SK-N-SH (cell line): ENCODE measurements at regions not wholly inside any gene's neighbourhood (a gene's known extent, or its start where the extent isn't known, plus 50 kb on each side); places are given as distances from the start of the nearest gene placed in this dataset.

ENCODE experiments used
- EP300 ChIP-seq, 2 experiments: IDR thresholded peaks; 2 replicates each; pipeline versions ENCODE4 v1.4.0 to v1.6.1; 2012; ENCODE audit warnings: borderline replicate concordance in 1 of 2, low read depth in 1 of 2, low read length in 1 of 2
- IRF3 ChIP-seq: fragments of 150-350 bp; IDR thresholded peaks from 2 replicates; pipeline ENCODE4 v1.6.1; 2016; ENCODE audit warnings: mild to moderate bottlenecking, low read depth, low read length
- RFX5 ChIP-seq: IDR thresholded peaks from 2 replicates; pipeline ENCODE4 v1.6.1; 2012; ENCODE audit warnings: mild to moderate bottlenecking, improper control_type of control experiment, low read length
- TEAD4 ChIP-seq: IDR thresholded peaks from 2 replicates; pipeline ENCODE4 v1.4.0; 2012; ENCODE audit warnings: mild to moderate bottlenecking, borderline replicate concordance; ENCODE audit not compliant: insufficient read depth
- TF ChIP-seq, protein P1 (sequence below): fragments of 200-600 bp; sonication (generic); IDR thresholded peaks from 2 replicates; pipeline ENCODE4 v1.6.1; 2017; ENCODE audit warnings: antibody characterized with exemption, mild to moderate bottlenecking, moderate library complexity
- TF ChIP-seq, protein P2 (sequence below): IDR thresholded peaks from 2 replicates; pipeline ENCODE4 v1.6.1; 2012; ENCODE audit warnings: mild to moderate bottlenecking, low read depth, low read length, moderate library complexity

DNA sequence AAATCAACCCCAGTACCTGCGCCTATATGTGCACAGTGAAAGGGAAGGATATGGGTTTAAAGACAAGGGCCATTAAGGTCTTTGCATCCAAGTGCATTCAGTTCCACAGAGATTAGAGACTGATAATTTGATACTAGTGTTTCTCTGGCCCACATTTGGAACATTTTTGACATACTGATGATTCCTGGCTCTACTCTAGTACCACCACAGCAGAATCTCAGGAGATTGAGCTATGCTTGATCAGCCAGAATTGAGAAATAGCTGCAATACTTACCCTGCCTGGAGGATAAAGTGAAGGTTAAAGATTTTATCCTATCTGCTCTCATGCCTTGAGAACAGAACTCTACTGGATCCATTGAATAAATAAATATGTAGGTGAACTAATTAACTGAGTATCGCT lies 1267.8 kb downstream of the SUCLG1 start:
- TF ChIP-seq, protein P1, sequence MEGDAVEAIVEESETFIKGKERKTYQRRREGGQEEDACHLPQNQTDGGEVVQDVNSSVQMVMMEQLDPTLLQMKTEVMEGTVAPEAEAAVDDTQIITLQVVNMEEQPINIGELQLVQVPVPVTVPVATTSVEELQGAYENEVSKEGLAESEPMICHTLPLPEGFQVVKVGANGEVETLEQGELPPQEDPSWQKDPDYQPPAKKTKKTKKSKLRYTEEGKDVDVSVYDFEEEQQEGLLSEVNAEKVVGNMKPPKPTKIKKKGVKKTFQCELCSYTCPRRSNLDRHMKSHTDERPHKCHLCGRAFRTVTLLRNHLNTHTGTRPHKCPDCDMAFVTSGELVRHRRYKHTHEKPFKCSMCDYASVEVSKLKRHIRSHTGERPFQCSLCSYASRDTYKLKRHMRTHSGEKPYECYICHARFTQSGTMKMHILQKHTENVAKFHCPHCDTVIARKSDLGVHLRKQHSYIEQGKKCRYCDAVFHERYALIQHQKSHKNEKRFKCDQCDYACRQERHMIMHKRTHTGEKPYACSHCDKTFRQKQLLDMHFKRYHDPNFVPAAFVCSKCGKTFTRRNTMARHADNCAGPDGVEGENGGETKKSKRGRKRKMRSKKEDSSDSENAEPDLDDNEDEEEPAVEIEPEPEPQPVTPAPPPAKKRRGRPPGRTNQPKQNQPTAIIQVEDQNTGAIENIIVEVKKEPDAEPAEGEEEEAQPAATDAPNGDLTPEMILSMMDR, result no peak
- no peak for TF ChIP-seq RFX5
- TF ChIP-seq, protein P2, sequence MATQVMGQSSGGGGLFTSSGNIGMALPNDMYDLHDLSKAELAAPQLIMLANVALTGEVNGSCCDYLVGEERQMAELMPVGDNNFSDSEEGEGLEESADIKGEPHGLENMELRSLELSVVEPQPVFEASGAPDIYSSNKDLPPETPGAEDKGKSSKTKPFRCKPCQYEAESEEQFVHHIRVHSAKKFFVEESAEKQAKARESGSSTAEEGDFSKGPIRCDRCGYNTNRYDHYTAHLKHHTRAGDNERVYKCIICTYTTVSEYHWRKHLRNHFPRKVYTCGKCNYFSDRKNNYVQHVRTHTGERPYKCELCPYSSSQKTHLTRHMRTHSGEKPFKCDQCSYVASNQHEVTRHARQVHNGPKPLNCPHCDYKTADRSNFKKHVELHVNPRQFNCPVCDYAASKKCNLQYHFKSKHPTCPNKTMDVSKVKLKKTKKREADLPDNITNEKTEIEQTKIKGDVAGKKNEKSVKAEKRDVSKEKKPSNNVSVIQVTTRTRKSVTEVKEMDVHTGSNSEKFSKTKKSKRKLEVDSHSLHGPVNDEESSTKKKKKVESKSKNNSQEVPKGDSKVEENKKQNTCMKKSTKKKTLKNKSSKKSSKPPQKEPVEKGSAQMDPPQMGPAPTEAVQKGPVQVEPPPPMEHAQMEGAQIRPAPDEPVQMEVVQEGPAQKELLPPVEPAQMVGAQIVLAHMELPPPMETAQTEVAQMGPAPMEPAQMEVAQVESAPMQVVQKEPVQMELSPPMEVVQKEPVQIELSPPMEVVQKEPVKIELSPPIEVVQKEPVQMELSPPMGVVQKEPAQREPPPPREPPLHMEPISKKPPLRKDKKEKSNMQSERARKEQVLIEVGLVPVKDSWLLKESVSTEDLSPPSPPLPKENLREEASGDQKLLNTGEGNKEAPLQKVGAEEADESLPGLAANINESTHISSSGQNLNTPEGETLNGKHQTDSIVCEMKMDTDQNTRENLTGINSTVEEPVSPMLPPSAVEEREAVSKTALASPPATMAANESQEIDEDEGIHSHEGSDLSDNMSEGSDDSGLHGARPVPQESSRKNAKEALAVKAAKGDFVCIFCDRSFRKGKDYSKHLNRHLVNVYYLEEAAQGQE, result no peak
- TF ChIP-seq IRF3, result no peak
- no peak for TF ChIP-seq TEAD4
- TF ChIP-seq EP300 (IDR thresholded peaks at IDR 0.05; ENCODE audit: borderline replicate concordance in 1 of 2, low read depth in 1 of 2, low read length in 1 of 2), result no peak
